H9 (cell line): ENCODE measurements at regions not wholly inside any gene's neighbourhood (a gene's known extent, or its start where the extent isn't known, plus 50 kb on each side); places are given as distances from the start of the nearest gene placed in this dataset.

Experiments
- DNase-seq: peaks from one replicate; pipeline ENCODE4 v3.0.0-alpha.2; 2017
- H2AFZ ChIP-seq: one replicate; pipeline ENCODE4 v1.6.1; 2013; ENCODE audit warnings: mild to moderate bottlenecking, low read length, control low read depth, moderate library complexity
- H2AK5ac ChIP-seq: 2 replicates; pipeline ENCODE4 v1.6.1; 2013; ENCODE audit warnings: low read length, control low read depth, mixed read lengths; ENCODE audit not compliant: insufficient read length
- H2BK120ac ChIP-seq: one replicate; pipeline ENCODE4 v1.6.1; 2013; ENCODE audit warnings: low read depth, mild to moderate bottlenecking, low read length, control low read depth, inconsistent platforms; ENCODE audit not compliant: poor library complexity, severe bottlenecking
- H2BK12ac ChIP-seq: 2 replicates; pipeline ENCODE4 v1.6.1; 2013; ENCODE audit warnings: low read length, control low read depth, mixed read lengths, low read depth; ENCODE audit not compliant: insufficient read length
- H2BK15ac ChIP-seq: 2 replicates; pipeline ENCODE4 v1.6.1; 2013; ENCODE audit warnings: low read depth, low read length, control low read depth
- H2BK20ac ChIP-seq: one replicate; pipeline ENCODE4 v1.6.1; 2013; ENCODE audit warnings: low read depth, mild to moderate bottlenecking, low read length, control low read depth, inconsistent platforms; ENCODE audit not compliant: poor library complexity, severe bottlenecking
- H2BK5ac ChIP-seq: 2 replicates; pipeline ENCODE4 v1.6.1; 2013; ENCODE audit warnings: low read length, control low read depth, mixed read lengths; ENCODE audit not compliant: insufficient read length
- H3K14ac ChIP-seq: 2 replicates; pipeline ENCODE4 v1.6.1; 2013; ENCODE audit warnings: low read length, control low read depth; ENCODE audit not compliant: insufficient read depth
- H3K18ac ChIP-seq: 2 replicates; pipeline ENCODE4 v1.6.1; 2013; ENCODE audit warnings: low read depth, mild to moderate bottlenecking, mixed read lengths, low read length, control low read depth; ENCODE audit not compliant: insufficient read length
- H3K23ac ChIP-seq: 2 replicates; pipeline ENCODE4 v1.6.1; 2013; ENCODE audit warnings: low read length, control low read depth, mixed read lengths, low read depth; ENCODE audit not compliant: insufficient read length
- H3K23me2 ChIP-seq: 2 replicates; pipeline ENCODE4 v1.6.1; 2013; ENCODE audit warnings: low read depth, mild to moderate bottlenecking, mixed read lengths, low read length, control low read depth; ENCODE audit not compliant: insufficient read length, poor library complexity, severe bottlenecking
- H3K27ac ChIP-seq: 2 replicates; pipeline ENCODE4 v1.5.1; 2013; ENCODE audit warnings: low read length, control low read depth, mixed read lengths, low read depth; ENCODE audit not compliant: insufficient read length
- H3K27me3 ChIP-seq: 2 replicates; pipeline ENCODE4 v1.6.1; 2013; ENCODE audit warnings: low read length, control low read depth, inconsistent platforms; ENCODE audit not compliant: insufficient read depth
- H3K4ac ChIP-seq: 2 replicates; pipeline ENCODE4 v1.6.1; 2013; ENCODE audit warnings: low read depth, mild to moderate bottlenecking, control low read depth, inconsistent platforms, low read length, moderate library complexity
- H3K4me1 ChIP-seq: 2 replicates; pipeline ENCODE4 v1.6.1; 2013; ENCODE audit warnings: low read length, control low read depth, inconsistent platforms; ENCODE audit not compliant: insufficient read depth
- H3K4me2 ChIP-seq: 2 replicates; pipeline ENCODE4 v1.6.1; 2013; ENCODE audit warnings: low read length, control low read depth, mixed read lengths; ENCODE audit not compliant: insufficient read length, insufficient read depth
- H3K56ac ChIP-seq: 2 replicates; pipeline ENCODE4 v1.6.1; 2013; ENCODE audit warnings: low read depth, mild to moderate bottlenecking, mixed read lengths, low read length, control low read depth; ENCODE audit not compliant: insufficient read length
- H3K79me1 ChIP-seq: 2 replicates; pipeline ENCODE4 v1.6.1; 2013; ENCODE audit warnings: low read depth, mild to moderate bottlenecking, moderate library complexity, low read length, control low read depth, inconsistent platforms; ENCODE audit not compliant: insufficient read depth, poor library complexity, severe bottlenecking
- H3K79me2 ChIP-seq: 2 replicates; pipeline ENCODE4 v1.6.1; 2013; ENCODE audit warnings: low read length, control low read depth, inconsistent platforms; ENCODE audit not compliant: insufficient read depth
- H3K9ac ChIP-seq: 2 replicates; pipeline ENCODE4 v1.6.1; 2013; ENCODE audit warnings: low read length, control low read depth, mixed read lengths; ENCODE audit not compliant: insufficient read length; ENCODE audit errors: extremely low read depth
- H3K9me3 ChIP-seq: one replicate; pipeline ENCODE4 v1.6.1; 2013; ENCODE audit warnings: low read depth, low read length, inconsistent platforms; ENCODE audit not compliant: control insufficient read depth
- H3T11ph ChIP-seq: one replicate; pipeline ENCODE4 v1.6.1; 2013; ENCODE audit warnings: mild to moderate bottlenecking, low read length, control low read depth, inconsistent platforms
- H4K20me1 ChIP-seq: one replicate; pipeline ENCODE4 v1.6.1; 2013; ENCODE audit not compliant: control insufficient read depth, insufficient read length, insufficient read depth
- H4K5ac ChIP-seq: 2 replicates; pipeline ENCODE4 v1.6.1; 2013; ENCODE audit warnings: low read depth, mild to moderate bottlenecking, mixed read lengths, low read length, control low read depth; ENCODE audit not compliant: insufficient read length
- H4K8ac ChIP-seq: replicated peaks from 2 replicates; pipeline ENCODE4 v1.6.1; 2013; ENCODE audit warnings: low read length, control low read depth, mixed read lengths, low read depth; ENCODE audit not compliant: insufficient read length
- H4K91ac ChIP-seq: 2 replicates; pipeline ENCODE4 v1.6.1; 2013; ENCODE audit warnings: low read depth, mild to moderate bottlenecking, moderate library complexity, mixed read lengths, low read length, control low read depth; ENCODE audit not compliant: insufficient read length
- H3K27ac Mint-ChIP-seq, 3 experiments: 2 replicates in 2 of 3; 3 replicates in 1 of 3; pipeline ENCODE4 v1.8.0; 2020 to 2021; ENCODE audit warnings: mixed read lengths in 3 of 3, mild to moderate bottlenecking in 1 of 3, moderate library complexity in 1 of 3
- H3K27me3 Mint-ChIP-seq: 2 replicates; pipeline ENCODE4 v1.8.0; 2021; ENCODE audit warnings: low read depth, mild to moderate bottlenecking, moderate library complexity, mixed read lengths
- H3K36me3 Mint-ChIP-seq, 3 experiments: 2 replicates in 2 of 3; 3 replicates in 1 of 3; pipeline ENCODE4 v1.8.0; 2020 to 2021; ENCODE audit warnings: low read depth in 3 of 3, mixed read lengths in 3 of 3; ENCODE audit not compliant: insufficient read depth in 1 of 3
- H3K4me1 Mint-ChIP-seq, 2 experiments: 2 replicates each; pipeline ENCODE4 v1.8.0; 2020; ENCODE audit warnings: mixed read lengths in 2 of 2
- H3K4me3 Mint-ChIP-seq, 2 experiments: 2 replicates in 1 of 2; 3 replicates in 1 of 2; pipeline ENCODE4 v1.8.0; 2020 to 2021; ENCODE audit warnings: mild to moderate bottlenecking in 2 of 2, mixed read lengths in 2 of 2, moderate library complexity in 1 of 2
- H3K9me3 Mint-ChIP-seq, 2 experiments: 2 replicates in 1 of 2; 3 replicates in 1 of 2; pipeline ENCODE4 v1.8.0; 2020; ENCODE audit warnings: mild to moderate bottlenecking in 2 of 2, mixed read lengths in 2 of 2, moderate library complexity in 1 of 2
- CTCF ChIP-seq: fragments of 200-600 bp; sonication (generic); conservative IDR thresholded peaks from 3 replicates; pipeline ENCODE4 v1.8.0; 2021; ENCODE audit warnings: antibody characterized with exemption, mild to moderate bottlenecking
- WGBS: extraction: QIAGEN DNeasy Blood & Tissue Kit; methylation state at CpG from one replicate; pipeline ENCODE4 v1.1.7; 2013; ENCODE audit warnings: missing lambda C conversion rate, low lambda C conversion rate, mixed read lengths; ENCODE audit not compliant: insufficient read length; ENCODE audit errors: extremely low coverage; 5-methylcytosine and 5-hydroxymethylcytosine counted together

- Histone ChIP-seq H2BK5ac (no peak overlapping the region), H3K9me3 (no peaks in the 10 kb centered on the region), H3K27me3 (no peaks in the 10 kb centered on the region), H2BK12ac (no peak overlapping the region), H2BK15ac (no peak overlapping the region), H4K8ac (no peak overlapping the region), H3K14ac (no peak overlapping the region), H3K4ac (no peak overlapping the region), H3K79me1 (no peaks in the 10 kb centered on the region), H2BK20ac (no peak overlapping the region), H3K27ac (no peak overlapping the region), H4K91ac (no peak overlapping the region), H3K4me2 (no peak overlapping the region), H4K20me1 (no peaks in the 10 kb centered on the region), H3T11ph (no peak overlapping the region), H3K18ac (no peak overlapping the region), H3K9ac (no peak overlapping the region), H3K4me1 (no peaks in the 10 kb centered on the region; the same call in 1 of the 2 replicates), H3K23me2 (no peaks in the 10 kb centered on the region), H2BK120ac (no peak overlapping the region), H4K5ac (no peak overlapping the region), H3K23ac (no peak overlapping the region), H2AK5ac (no peak overlapping the region), H2AFZ (no peak overlapping the region), H3K79me2 (no peaks in the 10 kb centered on the region), H3K56ac (no peak overlapping the region)
- Mint-ChIP-seq H3K27me3 (no peaks in the 10 kb centered on the region), H3K9me3 (peaks cover 0 to 4% of the 10 kb centered on the region in 2 experiments; a peak in 2 of 5 replicates), H3K27ac (no peak overlapping the region), H3K36me3 (peaks cover 0 to 3% (median 0%) of the 10 kb centered on the region in 3 experiments; a peak in 1 of 7 replicates), H3K4me3 (no peak overlapping the region), H3K4me1 (no peaks in the 10 kb centered on the region)
- no CpG with 5 or more reads among the region's 4 CpGs for WGBS
- no peak for DNase-seq
- no peak for TF ChIP-seq CTCF
Measured at GRCh38 chr4:43763029-43763610, 685.5 kb downstream of the KCTD8 start.
